Epithelial cell of prostate (primary cell): ENCODE measurements at regions not wholly inside any gene's neighbourhood (a gene's known extent, or its start where the extent isn't known, plus 50 kb on each side); places are given as distances from the start of the nearest gene placed in this dataset.

Experiments
- DNase-seq: peaks from one replicate; pipeline ENCODE4 v3.0.0-alpha.2; 2011; ENCODE audit warnings: low read depth, low spot score
- H3K27ac ChIP-seq: fragments of 450-650 bp; 2 replicates; pipeline ENCODE4 v1.5.1; 2017; ENCODE audit warnings: mild to moderate bottlenecking

GRCh38 chr13:44111701-44112100 lies 232.0 kb downstream of the LACC1 start:
- no peak for DNase-seq
- H3K27ac ChIP-seq: no peak overlapping the region

GRCh38 chr13:44112700-44113329 lies 233.1 kb downstream of the LACC1 start:
- no peak for DNase-seq
- H3K27ac ChIP-seq: no peak overlapping the region

GRCh38 chr13:44116562-44117332 lies 237.0 kb downstream of the LACC1 start:
- DNase-seq: no peak
- H3K27ac ChIP-seq: no peak overlapping the region

GRCh38 chr13:44117351-44117750 lies 237.6 kb downstream of the LACC1 start:
- H3K27ac ChIP-seq: no peak overlapping the region
- no peak for DNase-seq

- no peak for DNase-seq
- H3K27ac ChIP-seq: no peak overlapping the region
Observed at GRCh38 chr13:44117816-44118215, 238.1 kb downstream of the LACC1 start.

GRCh38 chr13:44118881-44119280 lies 239.2 kb downstream of the LACC1 start:
- no peak for DNase-seq
- H3K27ac ChIP-seq: no peak overlapping the region

- no peak for DNase-seq
- no peak overlapping the region for H3K27ac ChIP-seq
Observed at GRCh38 chr13:44120043-44120442, 240.3 kb downstream of the LACC1 start.

GRCh38 chr13:44120849-44121755 lies 241.4 kb downstream of the LACC1 start:
- H3K27ac ChIP-seq: no peak overlapping the region
- DNase-seq: no peak

GRCh38 chr13:44124352-44124751 lies 244.6 kb downstream of the LACC1 start:
- H3K27ac ChIP-seq: no peak overlapping the region
- no peak for DNase-seq

- no peak for DNase-seq
- H3K27ac ChIP-seq: no peak overlapping the region
Observed at GRCh38 chr13:44125943-44126469, 246.3 kb downstream of the LACC1 start.

GRCh38 chr13:44128552-44129001 lies 245.0 kb upstream of the SERP2 start:
- no peak for DNase-seq
- no peak overlapping the region for H3K27ac ChIP-seq

GRCh38 chr13:44129418-44129817 lies 244.2 kb upstream of the SERP2 start:
- no peak overlapping the region for H3K27ac ChIP-seq
- no peak for DNase-seq

- H3K27ac ChIP-seq: no peak overlapping the region
- no peak for DNase-seq
Observed at GRCh38 chr13:44131069-44131614, 242.5 kb upstream of the SERP2 start.

GRCh38 chr13:44132710-44133109 lies 240.9 kb upstream of the SERP2 start:
- peak overlapping the region; percentile 25 for H3K27ac ChIP-seq
- DNase-seq: no peak

- no peak overlapping the region for H3K27ac ChIP-seq
- DNase-seq: no peak
Observed at GRCh38 chr13:44133626-44134025, 240.0 kb upstream of the SERP2 start.

GRCh38 chr13:44135566-44135965 lies 238.1 kb upstream of the SERP2 start:
- H3K27ac ChIP-seq: no peak overlapping the region
- no peak for DNase-seq

- DNase-seq: no peak
- no peak overlapping the region for H3K27ac ChIP-seq
Observed at GRCh38 chr13:44136696-44137268, 236.8 kb upstream of the SERP2 start.

GRCh38 chr13:44137466-44137865 lies 236.2 kb upstream of the SERP2 start:
- no peak overlapping the region for H3K27ac ChIP-seq
- no peak for DNase-seq

GRCh38 chr13:44140146-44140545 lies 233.5 kb upstream of the SERP2 start:
- H3K27ac ChIP-seq: no peak overlapping the region
- DNase-seq: no peak
